GM18498 (cell line): ENCODE measurements at regions not wholly inside any gene's neighbourhood (a gene's known extent, or its start where the extent isn't known, plus 50 kb on each side); places are given as distances from the start of the nearest gene placed in this dataset.
A peak's percentile ranks its signal among the peaks of the same experiment; 100 is the strongest.
"Not testable (repeated sequence)": the region's sequence is repeated elsewhere in the genome, so short reads cannot be mapped to it uniquely, and the experiment has no call there.

Source experiments
- ATAC-seq: cut with Tn5 transposase; IDR thresholded peaks from one replicate; pipeline ENCODE4 v1.9.1; 2021; ENCODE audit warnings: mild to moderate bottlenecking, moderate library complexity; ENCODE audit not compliant: unreplicated experiment

DNA sequence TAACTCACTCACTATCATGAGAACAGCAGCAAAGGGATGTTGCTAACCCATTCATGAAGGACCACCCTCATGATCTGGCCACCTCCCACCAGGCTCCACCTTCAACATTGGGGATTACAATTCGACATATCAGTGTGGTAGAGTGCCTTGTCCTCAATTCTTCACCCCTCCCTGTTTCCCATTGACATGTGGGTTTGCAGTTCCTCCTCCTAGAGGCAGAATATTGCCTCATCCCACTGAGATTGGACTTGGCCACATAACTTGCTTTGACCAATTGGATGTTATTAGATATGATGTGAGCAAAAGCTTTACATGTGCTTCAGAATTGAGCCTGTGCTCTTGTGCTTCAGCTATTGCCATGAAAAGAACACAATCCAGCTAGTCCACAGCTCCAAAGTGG lies 217.0 kb upstream of the CXCR4 start:
- ATAC-seq = no peak

DNA sequence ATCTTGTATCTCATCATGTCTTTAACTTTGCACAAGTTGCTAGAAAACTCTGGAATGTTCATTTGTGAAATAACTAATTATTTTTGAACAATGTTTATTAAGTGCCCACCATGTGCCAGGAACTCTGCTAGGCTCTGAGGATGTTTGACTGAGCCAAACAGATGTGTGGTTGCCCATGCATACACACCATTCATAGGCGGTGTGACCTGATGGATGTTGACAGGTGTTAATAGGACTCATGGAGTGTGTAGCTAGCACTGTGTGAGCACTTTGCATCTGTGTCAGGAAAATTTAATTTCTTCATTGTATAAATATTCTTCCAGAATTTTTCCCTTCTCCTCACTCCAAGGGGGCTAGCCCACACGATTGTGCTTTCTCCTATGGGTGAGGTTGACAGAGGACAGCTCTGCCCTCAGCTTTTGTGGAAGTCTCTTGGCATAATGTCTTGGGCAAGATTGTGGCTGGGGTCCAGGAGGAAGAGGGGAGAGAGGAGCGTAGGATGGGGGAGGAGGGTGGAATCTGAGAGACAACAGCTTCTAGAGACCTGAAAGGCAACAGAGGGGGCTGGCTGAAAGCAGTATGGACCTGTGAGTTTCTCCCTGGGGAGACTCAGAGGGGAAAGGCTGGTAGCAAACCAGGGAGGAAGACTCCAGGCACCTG lies 214.6 kb upstream of the CXCR4 start:
- no peak for ATAC-seq

DNA sequence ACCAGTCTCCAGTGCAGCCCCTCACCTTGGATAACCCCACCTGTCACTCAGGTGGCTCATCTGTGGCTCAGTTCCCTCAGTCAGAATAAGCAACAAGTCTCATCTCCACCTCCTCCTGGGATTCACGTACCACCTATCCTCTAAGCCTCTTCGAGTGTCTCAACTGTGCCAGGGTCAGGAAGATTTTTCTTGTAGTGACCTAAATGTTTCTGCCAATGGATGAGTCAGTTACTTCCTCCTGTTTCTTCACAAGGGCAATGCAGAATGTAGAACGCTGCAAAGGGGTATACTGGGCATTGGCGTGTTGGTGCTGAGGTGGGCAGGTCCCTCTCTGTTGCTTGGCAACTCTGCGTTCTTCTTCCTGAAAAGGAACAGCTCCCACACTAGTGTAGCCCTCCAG lies 213.3 kb upstream of the CXCR4 start:
- ATAC-seq = no peak

DNA sequence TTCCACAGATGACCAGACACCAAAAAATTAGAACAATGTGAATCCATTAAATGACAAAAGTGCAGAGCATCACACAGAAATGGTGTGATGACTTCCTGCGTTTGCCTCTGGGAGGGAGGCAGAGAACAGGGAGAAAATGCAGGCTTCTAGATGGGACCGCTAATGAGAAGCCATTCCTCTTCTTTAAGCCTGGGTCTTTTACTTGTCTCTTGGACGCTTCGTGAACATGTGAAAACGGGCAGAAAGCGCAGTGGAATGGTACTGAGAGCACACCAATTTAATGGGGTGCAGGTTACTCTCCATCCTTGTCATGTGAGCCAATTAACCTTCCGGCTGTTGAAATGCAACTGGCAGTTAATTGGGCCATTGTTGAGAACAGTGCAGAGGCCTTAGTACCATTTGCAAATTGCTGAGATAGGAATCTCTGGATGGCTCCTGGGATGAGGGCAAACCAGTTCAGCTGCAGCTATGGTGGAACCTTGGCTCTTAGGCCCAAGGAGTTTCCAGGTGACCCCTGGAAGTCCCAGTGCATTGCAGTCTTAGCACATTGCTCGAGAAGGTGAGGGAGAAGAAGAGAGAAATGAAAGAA lies 210.4 kb upstream of the CXCR4 start:
- no peak for ATAC-seq

DNA sequence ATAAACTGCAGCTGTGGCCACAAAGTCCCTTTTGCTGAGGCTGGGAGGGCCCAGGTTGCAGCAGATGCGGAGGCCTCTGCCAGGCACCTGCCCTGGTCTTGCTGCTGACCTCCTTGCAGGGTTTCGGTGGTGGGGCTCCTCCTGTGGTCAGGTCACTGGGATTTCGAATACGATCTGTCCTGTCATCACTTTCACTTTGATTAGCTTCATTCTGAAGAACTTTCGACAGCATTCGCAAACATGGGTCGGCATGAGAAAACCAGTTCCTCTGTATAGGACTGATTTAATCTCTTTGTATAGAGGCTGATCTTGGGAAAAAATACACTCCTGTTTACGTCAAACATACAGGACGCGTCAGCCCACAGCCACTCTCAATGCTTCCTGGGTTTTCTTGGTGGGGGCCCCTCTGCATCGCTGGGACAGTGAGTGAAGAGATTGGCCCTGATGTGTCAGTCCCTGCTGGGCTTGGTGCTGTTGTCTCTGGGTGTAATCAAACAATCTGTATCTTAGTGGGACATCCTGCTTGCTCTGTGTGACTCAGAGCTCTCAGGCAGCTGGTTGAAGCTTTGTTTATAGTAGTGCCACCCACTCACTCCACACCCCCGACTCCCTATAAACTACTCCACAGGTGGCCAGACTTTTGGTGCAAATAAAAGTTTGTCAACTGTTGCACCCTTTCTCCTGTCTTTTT lies 209.4 kb upstream of the CXCR4 start:
- ATAC-seq = peak; percentile 88

DNA sequence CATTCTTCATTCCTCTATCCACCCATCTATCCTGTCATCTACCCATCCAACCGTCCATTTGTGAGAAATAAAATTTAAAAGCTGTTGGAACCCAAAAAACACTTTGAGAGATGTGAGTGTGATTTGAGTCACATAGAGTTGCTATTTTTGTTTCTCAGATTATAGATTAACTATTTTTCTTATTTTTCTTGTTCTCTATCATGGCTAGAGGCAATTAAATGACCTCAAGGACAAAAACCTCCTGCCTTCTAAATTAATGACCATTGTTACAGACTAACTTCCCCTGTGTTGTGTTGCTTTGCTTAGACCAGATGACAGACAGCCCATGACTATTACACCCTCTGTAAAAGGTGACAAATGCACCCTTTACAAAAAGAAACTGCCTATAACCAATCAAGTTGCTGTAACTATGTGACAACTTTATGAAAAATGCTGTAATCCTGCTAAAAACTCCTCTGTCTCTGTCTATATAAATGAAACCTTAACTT lies 207.9 kb upstream of the CXCR4 start:
- no peak for ATAC-seq

DNA sequence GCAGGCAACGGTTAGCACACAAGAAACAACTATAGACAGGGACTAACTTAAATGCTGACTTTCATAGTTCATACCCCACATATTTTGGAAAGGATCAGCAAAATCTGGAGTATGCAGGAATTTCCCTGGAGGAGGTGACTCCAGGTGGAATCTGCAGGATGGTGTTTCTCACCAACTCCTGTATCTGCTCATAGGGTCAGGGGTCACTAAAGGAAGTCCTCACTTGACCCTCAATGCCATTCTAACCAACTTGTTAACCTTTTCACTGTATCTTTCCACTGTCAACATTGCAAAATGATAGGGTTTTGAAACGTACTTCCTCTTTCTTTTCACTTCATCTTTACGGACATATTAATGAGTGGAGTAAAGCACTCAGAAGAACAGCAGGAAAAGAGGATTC lies 207.0 kb upstream of the CXCR4 start:
- ATAC-seq = no peak

DNA sequence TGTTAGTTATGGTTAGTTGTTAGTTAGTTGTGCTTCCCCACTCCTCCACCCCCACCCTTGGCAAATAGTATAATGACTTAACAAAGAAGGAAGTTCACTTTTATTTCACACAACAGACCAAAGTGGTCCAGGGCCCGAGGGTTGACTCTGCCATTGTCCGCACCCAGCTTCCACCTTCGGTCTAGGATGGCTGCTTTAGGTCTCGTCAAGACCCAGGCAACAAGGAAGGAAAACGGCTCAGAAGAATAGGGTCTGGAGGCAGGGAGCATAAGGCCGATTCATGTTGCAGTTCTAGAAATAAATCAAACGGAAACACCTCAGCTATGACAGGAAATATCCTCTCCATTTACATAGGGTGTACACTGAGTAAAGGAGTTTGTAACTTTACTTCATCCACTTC lies 206.0 kb upstream of the CXCR4 start:
- no peak for ATAC-seq

DNA sequence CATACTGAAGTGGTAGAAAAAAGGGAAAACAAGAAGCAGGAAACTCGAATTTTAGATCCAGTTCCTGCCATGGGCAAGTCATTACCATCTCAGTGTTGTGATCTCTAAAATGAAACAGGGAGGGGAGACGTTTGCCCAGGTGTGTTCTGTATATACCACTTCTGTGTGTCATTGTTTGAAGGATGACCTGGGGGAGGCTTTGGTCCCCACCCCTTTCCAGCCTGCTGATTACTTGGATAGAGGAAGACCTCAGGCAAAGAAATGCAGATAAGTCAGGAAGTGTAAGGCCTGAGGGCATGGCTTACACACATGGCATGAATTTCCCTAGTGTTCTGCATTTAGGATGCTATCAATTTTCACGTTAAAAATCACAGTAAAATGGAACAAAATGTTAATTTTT lies 205.2 kb upstream of the CXCR4 start:
- no peak for ATAC-seq

DNA sequence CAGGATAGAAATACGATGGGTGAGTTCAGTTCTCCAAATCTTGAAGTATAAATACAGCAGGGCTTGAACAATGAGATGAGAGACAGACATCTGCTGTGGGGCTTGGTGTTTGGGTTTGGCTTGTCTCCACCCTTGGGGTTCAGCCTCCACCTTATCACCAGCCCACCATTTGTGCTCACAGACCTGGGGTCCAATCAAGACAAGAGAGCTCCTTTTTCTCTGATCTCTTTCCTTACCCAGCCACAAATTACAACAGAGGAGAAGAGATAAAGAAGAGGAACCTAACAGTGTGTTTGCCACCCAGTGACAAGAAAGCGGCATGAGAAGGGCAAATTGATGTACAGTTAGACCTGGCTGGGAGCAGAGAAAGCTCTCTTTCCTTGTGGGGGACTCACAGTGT lies 204.5 kb upstream of the CXCR4 start:
- ATAC-seq = no peak

DNA sequence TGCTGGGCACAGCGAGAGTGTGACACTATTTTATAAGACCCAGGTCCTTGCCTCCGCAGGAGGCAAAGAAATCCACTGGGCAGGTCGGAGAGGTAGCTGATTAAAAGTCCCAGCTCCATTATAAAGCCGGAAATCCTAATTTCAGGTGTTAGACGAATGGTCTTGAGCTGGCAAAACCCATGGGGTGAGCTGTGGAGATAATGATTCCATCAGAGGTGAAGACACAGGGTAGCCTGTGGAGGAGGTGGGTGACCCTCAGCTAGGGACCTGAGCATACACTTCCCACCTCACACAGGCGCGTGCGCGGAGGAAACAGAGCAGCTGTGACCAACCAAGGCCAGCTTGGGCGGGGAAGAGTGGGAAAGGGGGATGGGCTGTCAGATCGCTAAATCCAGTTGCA lies 201.7 kb upstream of the CXCR4 start:
- no peak for ATAC-seq

DNA sequence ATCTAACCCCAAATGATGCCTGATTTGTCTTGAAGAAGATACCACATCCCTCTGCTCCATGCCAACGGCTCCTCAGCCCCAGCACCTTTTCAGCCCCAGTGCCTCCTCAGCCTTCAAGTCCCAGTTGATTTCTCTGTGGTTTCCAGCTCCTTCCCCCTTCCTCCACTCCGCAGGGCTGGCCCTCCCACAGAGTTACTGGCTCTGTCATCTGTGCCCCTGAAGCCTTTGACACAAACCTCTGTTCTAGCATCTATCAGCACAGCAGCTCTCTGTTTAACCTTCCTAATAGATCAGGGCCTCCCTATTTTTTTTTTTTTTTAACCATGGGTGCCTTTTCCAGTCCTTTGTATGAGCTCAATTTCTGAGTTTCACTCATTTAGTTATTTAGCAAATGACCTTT lies 201.3 kb upstream of the CXCR4 start:
- no peak for ATAC-seq

DNA sequence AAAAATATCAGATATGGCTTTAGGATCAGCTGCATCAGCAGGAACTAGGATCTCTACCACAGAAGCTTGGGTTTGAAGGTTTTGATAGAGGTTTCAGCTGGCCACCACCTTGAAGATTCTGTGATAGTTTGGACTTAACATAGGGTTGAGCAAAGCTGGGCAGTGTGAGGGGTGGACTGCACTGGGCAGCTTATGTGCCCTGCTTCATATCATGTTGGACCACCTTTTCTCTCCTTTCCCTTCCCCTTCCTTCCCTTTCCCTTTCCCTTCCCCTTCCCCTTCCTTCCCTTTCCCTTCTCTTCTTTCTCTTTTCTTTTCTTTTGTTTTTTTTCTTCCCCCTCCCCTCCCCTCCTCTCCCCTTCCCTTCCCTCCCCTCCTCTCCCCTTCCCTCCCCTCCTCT lies 196.3 kb upstream of the CXCR4 start:
- no peak for ATAC-seq

DNA sequence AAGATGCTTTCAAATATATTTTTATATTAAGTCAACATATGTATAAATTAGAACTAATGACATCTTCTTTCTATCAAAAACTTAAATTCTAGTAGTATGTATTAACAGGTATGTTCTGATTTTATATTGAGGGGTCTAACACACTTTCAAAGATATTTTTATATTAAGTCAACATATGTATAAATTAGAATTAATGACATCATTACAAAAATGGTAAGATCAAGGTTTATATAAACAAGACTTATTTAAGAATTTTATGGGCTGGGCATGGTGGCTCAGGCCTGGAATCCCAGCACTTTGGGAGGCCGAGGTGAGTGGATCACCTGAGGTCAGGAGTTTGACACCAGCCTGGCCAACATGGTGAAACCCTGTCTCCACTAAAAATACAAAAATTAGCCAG lies 194.6 kb upstream of the CXCR4 start:
- not testable (repeated sequence) for ATAC-seq

DNA sequence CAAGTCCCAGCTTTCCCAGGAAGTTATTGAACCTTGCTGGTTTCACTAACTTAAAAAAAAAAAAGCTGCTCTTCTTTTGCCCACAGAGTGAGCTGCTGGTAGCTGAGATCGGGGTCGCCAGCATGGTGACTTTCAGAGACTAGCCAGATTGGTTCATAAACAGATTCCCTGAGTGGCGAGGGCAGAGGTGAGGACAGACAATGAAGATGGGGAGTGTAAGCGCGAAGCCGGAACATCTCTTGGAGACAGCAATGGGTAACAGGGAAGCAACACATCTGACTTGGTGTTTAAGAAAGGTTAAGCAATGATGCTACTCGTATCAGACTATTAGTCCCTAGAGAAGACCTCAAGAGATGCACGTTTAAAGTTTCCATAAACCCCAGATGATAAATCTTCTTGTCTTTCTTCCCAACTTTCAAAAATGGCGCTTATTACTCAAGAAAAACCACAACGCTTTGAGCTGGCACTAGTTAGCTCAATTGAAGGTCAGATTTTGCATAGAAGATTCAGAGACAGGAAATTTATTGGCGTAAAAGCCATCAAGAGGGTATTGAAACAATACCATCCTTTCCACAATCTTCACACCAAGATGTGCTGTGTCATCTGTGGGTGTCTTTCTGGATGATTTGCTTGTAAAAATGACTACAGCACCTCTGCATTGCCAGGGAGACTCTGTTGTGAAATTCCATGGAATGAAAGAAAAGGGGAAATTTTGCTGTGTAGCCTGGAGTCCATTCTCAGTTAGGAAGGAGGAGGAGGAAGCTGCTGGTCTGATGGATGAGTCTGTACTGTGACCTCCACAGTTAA lies 193.1 kb upstream of the CXCR4 start:
- no peak for ATAC-seq

DNA sequence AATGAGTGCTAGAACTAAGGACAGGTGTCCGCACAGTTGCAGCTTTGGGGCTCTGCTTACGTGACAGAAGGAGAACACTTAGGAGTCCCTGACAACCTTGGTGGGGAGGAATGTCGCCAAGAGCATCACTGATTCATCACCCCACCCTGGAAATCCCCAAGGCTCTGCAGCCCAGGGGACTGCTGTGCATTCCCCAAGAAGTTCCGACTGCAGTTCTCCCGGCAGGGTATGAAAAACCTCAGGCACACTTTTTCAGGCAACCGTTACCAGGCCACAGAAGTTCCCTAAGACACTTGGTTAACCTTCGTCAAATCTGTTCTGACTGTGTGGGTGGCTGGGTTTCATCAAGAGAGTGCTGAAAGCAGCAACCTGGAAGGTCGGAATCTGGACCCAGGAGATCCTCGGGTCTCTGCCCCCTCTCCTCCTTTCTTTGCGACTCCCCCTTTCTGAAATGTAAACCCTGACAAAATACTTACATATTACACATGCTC lies 192.1 kb upstream of the CXCR4 start:
- ATAC-seq = no peak

DNA sequence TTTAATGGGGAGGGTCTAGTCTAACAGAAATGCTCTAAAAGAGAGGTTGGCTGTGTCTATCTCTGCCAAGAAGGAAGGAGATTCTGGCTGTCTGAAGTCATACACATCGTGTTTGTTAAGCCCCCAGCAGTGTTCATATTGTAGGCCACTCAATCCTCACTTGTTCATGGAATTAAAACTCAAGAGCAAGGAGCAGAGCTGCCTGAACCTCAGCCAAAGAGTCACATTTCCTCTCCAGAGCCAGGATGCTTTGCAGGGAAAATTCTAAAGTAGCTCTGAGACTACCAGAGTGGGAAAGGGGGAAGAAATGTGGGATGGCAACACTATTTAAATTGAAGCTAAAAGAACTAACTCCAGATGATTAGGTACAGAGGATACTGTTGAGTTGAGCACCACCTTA lies 190.7 kb upstream of the CXCR4 start:
- ATAC-seq = no peak

DNA sequence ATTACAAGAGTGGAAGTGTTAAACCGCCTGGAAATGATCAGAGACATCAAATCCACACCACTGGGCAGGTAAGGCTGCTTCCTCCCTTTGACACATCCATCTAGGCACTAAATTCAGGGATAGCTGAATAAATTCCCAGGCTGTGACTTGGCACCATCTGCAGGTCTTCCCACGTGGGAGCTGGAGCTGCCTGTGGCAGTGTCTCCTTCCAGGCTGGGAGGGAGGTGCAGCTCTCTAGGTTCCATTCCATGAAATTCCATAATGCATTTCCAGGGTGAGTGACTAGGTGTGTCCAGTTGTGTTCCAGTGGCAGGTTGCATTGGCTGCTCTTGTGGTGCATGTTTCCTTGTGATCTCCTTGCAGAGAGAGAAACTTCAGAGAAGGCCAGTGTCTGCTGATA lies 188.9 kb upstream of the CXCR4 start:
- ATAC-seq = no peak

DNA sequence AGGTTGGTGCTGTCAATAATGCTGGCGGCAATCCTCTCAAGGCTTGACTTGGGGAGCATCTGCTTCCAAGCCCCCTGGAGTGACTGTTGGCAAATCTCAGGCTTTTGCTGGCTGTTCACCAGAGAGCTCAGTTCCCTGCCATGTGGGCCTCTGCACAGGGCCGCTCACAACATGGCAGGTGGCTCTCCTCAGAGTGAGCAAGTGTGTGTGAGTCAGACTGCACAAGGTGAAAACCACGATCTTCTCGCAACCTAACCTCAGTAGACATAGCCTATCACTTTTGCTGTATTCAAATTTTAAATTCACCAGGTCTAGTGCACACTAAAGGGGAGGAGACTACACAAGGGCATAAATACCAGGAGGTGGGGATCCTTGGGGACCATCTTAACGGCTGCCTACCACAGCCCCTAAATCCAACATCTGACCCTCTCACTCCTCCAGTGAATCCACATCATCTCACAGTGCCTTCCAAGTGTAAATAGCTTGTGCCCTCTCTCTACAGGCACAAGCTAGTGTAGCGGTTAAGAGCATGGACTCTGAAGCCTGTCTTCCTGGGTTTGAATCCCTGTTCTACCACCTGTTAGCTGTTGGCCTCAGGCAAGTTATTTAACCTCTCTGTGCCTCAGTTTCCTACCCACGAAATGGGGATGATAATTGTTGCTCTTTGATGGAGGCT lies 187.7 kb upstream of the CXCR4 start:
- ATAC-seq = peak; percentile 98

DNA sequence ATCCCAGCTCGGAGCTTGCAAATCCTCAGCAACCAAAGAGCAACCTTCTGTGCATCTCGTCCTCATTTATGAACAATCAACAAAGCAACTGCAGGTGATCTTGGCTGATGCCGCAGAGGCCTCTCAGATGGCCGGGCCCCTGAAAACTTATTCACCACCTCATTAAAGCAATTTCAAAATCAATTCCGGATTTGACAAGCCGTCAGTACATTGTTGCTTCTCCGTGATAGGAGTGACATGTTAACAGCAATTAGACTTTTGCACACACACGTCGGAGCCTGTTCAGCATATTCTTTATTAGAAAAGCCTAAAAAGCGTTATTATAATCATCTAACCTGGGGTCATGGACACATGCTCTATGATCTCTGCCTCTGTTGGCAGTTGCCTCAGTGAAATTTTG lies 183.1 kb upstream of the CXCR4 start:
- no peak for ATAC-seq

DNA sequence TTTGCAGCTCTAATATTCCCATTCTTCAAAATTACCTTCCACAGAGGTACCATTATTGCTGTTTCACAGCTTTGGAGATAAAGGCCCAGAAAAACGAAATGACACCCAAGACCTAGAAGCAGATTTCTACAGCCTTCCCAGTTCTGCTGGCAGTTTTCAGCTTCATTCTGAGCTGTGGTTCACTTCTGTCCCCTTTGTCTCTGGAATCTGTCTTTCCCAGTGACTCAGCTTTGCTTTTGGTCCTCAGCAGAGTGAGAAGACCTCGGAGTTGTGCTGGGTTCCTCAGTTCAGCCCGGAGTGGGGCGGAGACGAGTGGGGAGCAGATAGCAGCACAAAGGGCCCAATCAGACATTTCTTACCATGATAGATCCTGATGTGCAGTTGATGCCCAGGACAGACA lies 180.7 kb upstream of the CXCR4 start:
- ATAC-seq = no peak
